PC-9 (cell line): ENCODE measurements at regions not wholly inside any gene's neighbourhood (a gene's known extent, or its start where the extent isn't known, plus 50 kb on each side); places are given as distances from the start of the nearest gene placed in this dataset.

Source experiments
- BruUV-seq: library from RNA; stranded (reverse); fragments of 400-500 nt; replicated peaks from 2 replicates; lab custom pipeline; 2021; lab: Mats Ljungman, UMichigan
- CTCF ChIA-PET: fragments of 300-600 bp; sonication (Branson Sonifier 250); formaldehyde crosslinking; loops from one replicate; lab custom pipeline; 2022; ENCODE audit warnings: antibody characterized with exemption; lab: Charles Lee
- POLR2A ChIA-PET: fragments of 300-600 bp; sonication (Branson Sonifier 250); formaldehyde crosslinking; loops from one replicate; lab custom pipeline; 2022; ENCODE audit warnings: antibody characterized with exemption; ENCODE audit not compliant: unreplicated experiment; lab: Charles Lee
- DNase-seq, 2 experiments: peaks; one replicate each; pipeline versions ENCODE4 v3.0.0 to v3.0.0-alpha.2; 2015 to 2022; ENCODE audit warnings: mixed read lengths in 1 of 2
- H2AFZ ChIP-seq: fragments of 200-600 bp; sonication (generic); 2 replicates; pipeline ENCODE4 v1.8.1; 2017; ENCODE audit warnings: antibody characterized with exemption
- H3F3A ChIP-seq: fragments of 200-600 bp; sonication (generic); 2 replicates; pipeline ENCODE4 v1.8.1; 2017; ENCODE audit warnings: antibody characterized with exemption, mild to moderate bottlenecking, low read depth; ENCODE audit not compliant: insufficient read depth
- H3K27ac ChIP-seq: fragments of 200-600 bp; sonication (generic); 2 replicates; pipeline ENCODE4 v1.6.1; 2016; ENCODE audit warnings: mixed run types
- H3K27me3 ChIP-seq: fragments of 200-600 bp; sonication (generic); 2 replicates; pipeline ENCODE4 v1.6.1; 2016; ENCODE audit warnings: low read depth, mixed run types; ENCODE audit not compliant: insufficient read depth
- H3K36me3 ChIP-seq: fragments of 200-600 bp; sonication (generic); 2 replicates; pipeline ENCODE4 v1.6.1; 2016; ENCODE audit warnings: low read depth, mixed run types
- H3K4me1 ChIP-seq: fragments of 200-600 bp; sonication (generic); replicated peaks from 2 replicates; pipeline ENCODE4 v1.6.1; 2016; ENCODE audit warnings: mixed run types; ENCODE audit not compliant: insufficient read depth
- H3K4me2 ChIP-seq: fragments of 200-600 bp; sonication (generic); 2 replicates; pipeline ENCODE4 v1.6.1; 2017; ENCODE audit warnings: mixed run types
- H3K4me3 ChIP-seq: fragments of 200-600 bp; sonication (generic); 2 replicates; pipeline ENCODE4 v1.6.1; 2016; ENCODE audit warnings: mixed run types
- H3K79me2 ChIP-seq: fragments of 200-600 bp; sonication (generic); 2 replicates; pipeline ENCODE4 v1.6.1; 2017; ENCODE audit warnings: low read depth, mixed run types
- H3K9me2 ChIP-seq: fragments of 200-600 bp; sonication (generic); 2 replicates; pipeline ENCODE4 v1.8.1; 2017; ENCODE audit warnings: mild to moderate bottlenecking; ENCODE audit not compliant: insufficient read depth
- H3K9me3 ChIP-seq: fragments of 200-600 bp; sonication (generic); 2 replicates; pipeline ENCODE4 v1.8.1; 2016; ENCODE audit warnings: low read depth; ENCODE audit not compliant: insufficient read depth
- H4K20me1 ChIP-seq: fragments of 200-600 bp; sonication (generic); 2 replicates; pipeline ENCODE4 v1.8.1; 2017; ENCODE audit not compliant: insufficient read depth
- EZH2 ChIP-seq: fragments of 200-600 bp; sonication (generic); IDR thresholded peaks from 2 replicates; pipeline ENCODE4 v1.8.0; 2017; ENCODE audit warnings: antibody characterized with exemption, low read depth
- intact Hi-C: fragments of 100-400 bp; cut with micrococcal nuclease; formaldehyde crosslinking; loops from one replicate; pipeline ENCODE4 v1.10.0; 2022; ENCODE audit not compliant: unreplicated experiment
- TF ChIP-seq, protein P1 (sequence below): fragments of 200-600 bp; sonication (generic); conservative IDR thresholded peaks from 2 replicates; pipeline ENCODE4 v1.6.1; 2017; ENCODE audit warnings: mixed run types, antibody characterized with exemption, mild to moderate bottlenecking, moderate library complexity

DNA sequence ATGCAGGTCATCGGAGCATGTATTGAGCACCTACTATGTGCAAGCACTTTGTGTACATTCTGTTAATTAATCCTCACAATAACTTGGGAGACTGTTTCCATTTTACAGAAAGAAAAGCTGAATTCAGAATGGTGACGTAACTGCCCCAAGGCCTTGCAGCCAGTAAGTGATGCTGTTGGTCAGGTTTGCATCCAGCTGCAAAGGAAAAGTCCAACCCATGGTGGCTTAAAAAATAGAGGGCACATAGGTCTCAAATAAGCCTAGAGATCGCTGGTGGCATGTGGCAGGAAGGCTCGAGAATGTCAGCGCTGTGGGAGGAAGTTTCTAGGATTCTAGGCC, 83.8 kb upstream of the CHST15 start:
- no peak for TF ChIP-seq EZH2
- H3K27ac ChIP-seq, result no peak overlapping the region
- H3K79me2 ChIP-seq, result no peaks in the 10 kb centered on the region
- intact Hi-C loops, result no loop called here
- H3K4me1 ChIP-seq, result no peaks in the 10 kb centered on the region
- no peak overlapping the region for H3K4me2 ChIP-seq
- ChIA-PET CTCF (no interaction called here), POLR2A (no interaction called here)
- no peaks in the 10 kb centered on the region for H3F3A ChIP-seq
- no peak overlapping the region for H2AFZ ChIP-seq
- BruUV-seq, result no TSS peak
- no peak for DNase-seq
- no peaks in the 10 kb centered on the region for H3K9me3 ChIP-seq
- H3K36me3 ChIP-seq, result no peaks in the 10 kb centered on the region
- no peak overlapping the region for H3K4me3 ChIP-seq
- no peaks in the 10 kb centered on the region for H4K20me1 ChIP-seq
- no peaks in the 10 kb centered on the region for H3K27me3 ChIP-seq
- no peaks in the 10 kb centered on the region for H3K9me2 ChIP-seq

DNA sequence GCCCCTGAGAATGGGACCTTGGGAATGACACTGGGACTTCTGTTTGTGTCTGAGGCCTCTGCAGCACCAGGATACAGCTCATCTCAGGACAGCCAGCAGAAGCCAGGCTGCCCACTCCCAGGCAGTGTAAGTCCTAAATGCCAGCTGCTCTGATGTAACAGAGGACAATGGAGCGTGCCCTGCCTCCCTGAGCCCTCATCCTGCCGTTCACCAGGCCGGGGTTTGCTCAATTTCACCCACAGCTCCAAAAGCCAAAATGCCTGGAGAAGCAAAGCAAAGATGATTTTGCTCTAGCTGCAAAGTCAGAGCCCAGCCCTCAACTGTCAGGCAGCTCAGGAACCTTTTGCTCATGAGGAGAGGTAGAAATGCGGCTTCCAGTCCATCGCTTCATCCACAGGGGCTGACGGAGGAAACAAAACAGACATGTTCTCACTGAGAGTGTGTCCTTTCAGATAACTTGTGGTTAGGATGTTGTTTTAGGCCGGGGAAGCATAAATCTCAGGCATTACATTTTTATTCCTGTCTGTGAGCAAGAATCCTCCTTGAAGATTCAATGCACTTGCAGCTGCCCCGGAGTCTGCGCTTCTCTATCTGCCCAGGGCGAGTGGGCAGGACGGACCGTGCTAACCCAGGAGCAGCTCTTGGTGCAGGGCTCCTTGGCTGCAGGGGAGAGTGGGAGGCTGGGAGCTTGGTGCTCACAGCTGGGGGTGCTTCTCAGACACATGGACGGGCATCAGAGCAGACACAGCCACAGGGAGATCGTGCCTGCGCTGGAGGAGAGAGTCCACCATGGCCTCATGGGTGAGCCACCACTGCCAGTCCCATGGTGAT, 83.2 kb upstream of the CHST15 start:
- BruUV-seq, result no TSS peak
- no peaks in the 10 kb centered on the region for H3K4me1 ChIP-seq
- H3F3A ChIP-seq, result no peaks in the 10 kb centered on the region
- no peaks in the 10 kb centered on the region for H3K9me3 ChIP-seq
- no peaks in the 10 kb centered on the region for H3K9me2 ChIP-seq
- H4K20me1 ChIP-seq, result no peaks in the 10 kb centered on the region
- H3K27me3 ChIP-seq, result no peaks in the 10 kb centered on the region
- no peaks in the 10 kb centered on the region for H3K79me2 ChIP-seq
- H3K4me2 ChIP-seq, result no peak overlapping the region
- no peak overlapping the region for H3K4me3 ChIP-seq
- TF ChIP-seq EZH2, result no peak
- TF ChIP-seq, protein P1, sequence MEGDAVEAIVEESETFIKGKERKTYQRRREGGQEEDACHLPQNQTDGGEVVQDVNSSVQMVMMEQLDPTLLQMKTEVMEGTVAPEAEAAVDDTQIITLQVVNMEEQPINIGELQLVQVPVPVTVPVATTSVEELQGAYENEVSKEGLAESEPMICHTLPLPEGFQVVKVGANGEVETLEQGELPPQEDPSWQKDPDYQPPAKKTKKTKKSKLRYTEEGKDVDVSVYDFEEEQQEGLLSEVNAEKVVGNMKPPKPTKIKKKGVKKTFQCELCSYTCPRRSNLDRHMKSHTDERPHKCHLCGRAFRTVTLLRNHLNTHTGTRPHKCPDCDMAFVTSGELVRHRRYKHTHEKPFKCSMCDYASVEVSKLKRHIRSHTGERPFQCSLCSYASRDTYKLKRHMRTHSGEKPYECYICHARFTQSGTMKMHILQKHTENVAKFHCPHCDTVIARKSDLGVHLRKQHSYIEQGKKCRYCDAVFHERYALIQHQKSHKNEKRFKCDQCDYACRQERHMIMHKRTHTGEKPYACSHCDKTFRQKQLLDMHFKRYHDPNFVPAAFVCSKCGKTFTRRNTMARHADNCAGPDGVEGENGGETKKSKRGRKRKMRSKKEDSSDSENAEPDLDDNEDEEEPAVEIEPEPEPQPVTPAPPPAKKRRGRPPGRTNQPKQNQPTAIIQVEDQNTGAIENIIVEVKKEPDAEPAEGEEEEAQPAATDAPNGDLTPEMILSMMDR, result no peak
- CTCF ChIA-PET, result no interaction called here
- DNase-seq, result no peak
- no peaks in the 10 kb centered on the region for H3K36me3 ChIP-seq
- no peak overlapping the region for H3K27ac ChIP-seq
- POLR2A ChIA-PET, result no interaction called here
- intact Hi-C loops, result no loop called here
- no peak overlapping the region for H2AFZ ChIP-seq

DNA sequence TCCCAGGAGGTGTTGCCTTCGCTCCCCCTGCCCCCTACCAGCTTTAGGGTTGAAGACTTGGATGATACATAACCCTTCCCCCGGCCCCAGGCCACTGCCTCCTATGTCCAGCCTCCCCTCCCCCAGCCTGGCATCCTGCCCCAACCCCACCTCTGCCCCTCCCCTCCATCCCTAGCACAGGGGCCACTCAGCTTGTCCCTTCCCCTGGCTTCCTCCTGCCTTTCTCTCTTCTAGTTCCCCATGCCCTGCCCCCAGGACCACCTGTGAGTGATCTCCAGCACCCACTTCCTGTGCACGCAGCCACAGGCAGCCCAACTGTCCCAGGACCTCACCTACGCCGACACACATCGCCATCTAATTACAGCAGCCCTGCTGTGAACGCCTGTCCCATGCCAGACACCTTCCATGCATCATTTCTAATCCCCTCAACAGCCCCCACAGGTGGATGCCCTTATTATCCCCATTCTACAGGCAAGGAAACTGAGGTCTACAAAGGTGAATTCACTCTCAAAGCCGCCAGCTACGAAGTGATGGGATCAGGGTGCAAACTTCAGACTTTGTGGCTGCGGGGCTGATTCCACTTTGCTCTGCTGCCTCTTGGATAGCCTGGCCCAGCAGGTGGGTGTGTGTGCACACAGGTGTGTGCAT, 82.4 kb upstream of the CHST15 start:
- no peak for TF ChIP-seq EZH2
- TF ChIP-seq, protein P1, result no peak
- no TSS peak for BruUV-seq

More for the DNA sequence above, 82.4 kb upstream of the CHST15 start:
- H3K9me2 ChIP-seq, result no peaks in the 10 kb centered on the region
- no peaks in the 10 kb centered on the region for H3K4me1 ChIP-seq
- no peaks in the 10 kb centered on the region for H3K9me3 ChIP-seq
- no peaks in the 10 kb centered on the region for H3K27me3 ChIP-seq
- no peak overlapping the region for H3K4me3 ChIP-seq
- no peaks in the 10 kb centered on the region for H3K36me3 ChIP-seq
- intact Hi-C loops, result no loop called here
- no peaks in the 10 kb centered on the region for H3K79me2 ChIP-seq
- no peak overlapping the region for H2AFZ ChIP-seq
- no peak for DNase-seq
- no peak overlapping the region for H3K27ac ChIP-seq
- H3F3A ChIP-seq, result no peaks in the 10 kb centered on the region
- ChIA-PET POLR2A (no interaction called here), CTCF (no interaction called here)
- no peak overlapping the region for H3K4me2 ChIP-seq
- H4K20me1 ChIP-seq, result no peaks in the 10 kb centered on the region
